Body of pancreas (tissue), 4 donors: ENCODE measurements at regions not wholly inside any gene's neighbourhood (a gene's known extent, or its start where the extent isn't known, plus 50 kb on each side); places are given as distances from the start of the nearest gene placed in this dataset.

Experiments
- ATAC-seq: fragments of 150-250 bp; one replicate; pipeline ENCODE4 v1.9.1; 2016
- DNase-seq, 4 donors: peaks; one replicate each; pipeline ENCODE4 v3.0.0-alpha.2; 2019
- H3K27ac ChIP-seq, 4 donors: fragments of 200-600 bp; sonication (generic); 1 replicate in 3 of 4; 2 replicates in 1 of 4; pipeline versions ENCODE4 v1.5.1 to v1.6.1; 2016 to 2019; ENCODE audit warnings: mild to moderate bottlenecking in 1 of 4, mixed read lengths in 1 of 4, moderate library complexity in 1 of 4
- H3K27me3 ChIP-seq, 2 donors: fragments of 200-600 bp; sonication (generic); one replicate each; pipeline ENCODE4 v1.6.0; 2016; ENCODE audit warnings: mild to moderate bottlenecking in 1 of 2
- H3K36me3 ChIP-seq, 2 donors: fragments of 200-600 bp; sonication (generic); replicated peaks in 1 of 2; 2 replicates each; pipeline ENCODE4 v1.5.1; 2016; ENCODE audit warnings: low read depth in 2 of 2; ENCODE audit not compliant: insufficient read depth in 1 of 2
- H3K4me1 ChIP-seq: fragments of 200-600 bp; sonication (generic); one replicate; pipeline ENCODE4 v1.6.0; 2016
- H3K4me3 ChIP-seq, 2 donors: fragments of 200-600 bp; sonication (generic); 1 replicate in 1 of 2; 2 replicates in 1 of 2; pipeline ENCODE4 v1.5.1; 2016 to 2019
- H3K9me3 ChIP-seq, 3 donors: fragments of 200-600 bp; sonication (generic); 1 replicate in 2 of 3; 2 replicates in 1 of 3; pipeline ENCODE4 v1.5.1; 2016
- POLR2A ChIP-seq, 3 donors: fragments of 450-650 bp; IDR thresholded peaks; one replicate each; pipeline ENCODE4 v1.6.1; 2016; ENCODE audit warnings: antibody characterized with exemption in 3 of 3, mild to moderate bottlenecking in 2 of 3
- WGBS, 2 donors: methylation state at CpG; one replicate each; pipeline ENCODE4 v1.1.5; 2017; 5-methylcytosine and 5-hydroxymethylcytosine counted together
- intact Hi-C: fragments of 100-400 bp; cut with DNase I; formaldehyde crosslinking; loops from one replicate; pipeline ENCODE4 v1.15.1; 2023
- TF ChIP-seq, protein P1 (sequence below), 7 experiments: fragments of 450-650 bp in 4 of 7; fragments of 200-600 bp in 3 of 7; sonication (generic) in 3 of 7; IDR thresholded peaks; one replicate each; pipeline ENCODE4 v1.5.1; 2016 to 2019; ENCODE audit warnings: antibody characterized with exemption in 7 of 7

DNA sequence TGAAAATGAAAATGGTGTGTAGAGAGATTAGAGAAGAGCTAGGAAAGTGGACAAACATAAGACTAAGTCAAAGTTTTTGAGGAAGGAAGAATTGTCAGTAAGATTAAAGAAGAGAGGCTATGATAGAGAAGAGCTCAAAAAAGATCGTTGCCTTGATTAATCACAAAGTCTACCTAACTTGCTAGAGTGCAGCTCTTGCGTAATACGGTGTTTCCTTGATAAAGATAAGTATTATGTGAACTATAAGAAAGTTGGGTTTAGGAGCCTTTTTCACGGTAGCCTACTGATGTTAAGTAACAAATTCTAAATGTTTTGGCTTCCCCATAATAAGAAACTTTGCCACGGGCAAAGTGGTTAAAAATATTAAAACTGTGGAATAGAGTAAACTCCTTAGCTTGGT, 226.4 kb upstream of the NRXN1 start:
- WGBS, 2 donors: 76 to 83% methylated on average over 5 of the region's 5 CpGs
- TF ChIP-seq, protein P1, sequence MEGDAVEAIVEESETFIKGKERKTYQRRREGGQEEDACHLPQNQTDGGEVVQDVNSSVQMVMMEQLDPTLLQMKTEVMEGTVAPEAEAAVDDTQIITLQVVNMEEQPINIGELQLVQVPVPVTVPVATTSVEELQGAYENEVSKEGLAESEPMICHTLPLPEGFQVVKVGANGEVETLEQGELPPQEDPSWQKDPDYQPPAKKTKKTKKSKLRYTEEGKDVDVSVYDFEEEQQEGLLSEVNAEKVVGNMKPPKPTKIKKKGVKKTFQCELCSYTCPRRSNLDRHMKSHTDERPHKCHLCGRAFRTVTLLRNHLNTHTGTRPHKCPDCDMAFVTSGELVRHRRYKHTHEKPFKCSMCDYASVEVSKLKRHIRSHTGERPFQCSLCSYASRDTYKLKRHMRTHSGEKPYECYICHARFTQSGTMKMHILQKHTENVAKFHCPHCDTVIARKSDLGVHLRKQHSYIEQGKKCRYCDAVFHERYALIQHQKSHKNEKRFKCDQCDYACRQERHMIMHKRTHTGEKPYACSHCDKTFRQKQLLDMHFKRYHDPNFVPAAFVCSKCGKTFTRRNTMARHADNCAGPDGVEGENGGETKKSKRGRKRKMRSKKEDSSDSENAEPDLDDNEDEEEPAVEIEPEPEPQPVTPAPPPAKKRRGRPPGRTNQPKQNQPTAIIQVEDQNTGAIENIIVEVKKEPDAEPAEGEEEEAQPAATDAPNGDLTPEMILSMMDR (IDR thresholded peaks at IDR 0.05): no peak
- TF ChIP-seq POLR2A (IDR thresholded peaks at IDR 0.05): no peak
- no peaks in the 10 kb centered on the region for H3K9me3 ChIP-seq
- intact Hi-C loops: no loop called here
- H3K4me3 ChIP-seq: no peak overlapping the region
- no peaks in the 10 kb centered on the region for H3K36me3 ChIP-seq
- H3K4me1 ChIP-seq: no peaks in the 10 kb centered on the region
- no peaks in the 10 kb centered on the region for H3K27me3 ChIP-seq
- DNase-seq (no peak), ATAC-seq (no peak)
- H3K27ac ChIP-seq: no peak overlapping the region

DNA sequence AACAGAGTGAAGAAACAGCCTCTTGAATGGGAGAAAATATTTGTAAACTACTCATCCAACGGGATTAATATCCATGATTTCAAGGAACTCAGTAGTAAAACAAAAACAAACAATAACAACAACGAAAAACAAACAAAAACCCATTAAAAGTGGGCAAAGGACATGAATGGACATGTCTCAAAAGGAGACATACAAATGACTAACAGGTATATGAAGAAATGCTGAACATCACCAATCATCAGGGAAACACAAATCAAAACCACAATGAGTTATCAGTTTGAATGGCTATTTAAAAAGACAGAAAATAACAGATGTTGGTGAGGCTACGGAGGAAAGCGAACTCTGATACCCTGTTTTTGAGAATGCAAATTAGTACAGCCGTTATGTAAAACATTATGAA, 224.8 kb upstream of the NRXN1 start:
- TF ChIP-seq POLR2A (IDR thresholded peaks at IDR 0.05): no peak
- TF ChIP-seq, protein P1 (IDR thresholded peaks at IDR 0.05): no peak
- H3K4me3 ChIP-seq: no peak overlapping the region
- H3K4me1 ChIP-seq: no peaks in the 10 kb centered on the region
- intact Hi-C loops: no loop called here
- ATAC-seq (no peak), DNase-seq (no peak)
- H3K27me3 ChIP-seq: no peaks in the 10 kb centered on the region
- no peaks in the 10 kb centered on the region for H3K9me3 ChIP-seq
- no peaks in the 10 kb centered on the region for H3K36me3 ChIP-seq
- WGBS, 2 donors: 74 to 81% methylated on average over 5 of the region's 5 CpGs
- H3K27ac ChIP-seq: no peak overlapping the region

DNA sequence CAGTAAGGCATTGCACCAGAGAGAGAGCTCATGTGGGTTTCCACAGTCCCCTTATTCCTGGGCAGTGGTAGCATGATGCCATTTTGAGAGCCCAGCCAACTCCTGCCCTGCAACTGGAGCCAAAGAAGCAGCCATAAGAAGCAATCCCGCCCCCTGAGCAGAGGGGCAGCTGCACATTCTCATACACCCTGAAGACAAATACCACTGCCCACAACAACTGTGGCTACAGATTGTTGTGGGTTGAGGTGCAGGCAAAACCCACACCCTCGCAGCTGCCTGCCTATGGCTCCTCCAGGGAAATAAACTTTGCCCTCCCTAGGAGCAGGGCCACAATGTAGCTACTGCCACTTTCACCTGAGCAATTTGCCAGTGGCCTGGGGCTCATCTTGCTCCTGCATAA, 219.4 kb upstream of the NRXN1 start:
- DNase-seq (no peak), ATAC-seq (no peak)
- intact Hi-C loops: no loop called here
- no peak overlapping the region for H3K27ac ChIP-seq
- H3K4me3 ChIP-seq: no peak overlapping the region
- no peaks in the 10 kb centered on the region for H3K9me3 ChIP-seq
- no peak for TF ChIP-seq POLR2A (IDR thresholded peaks at IDR 0.05)
- TF ChIP-seq, protein P1 (IDR thresholded peaks at IDR 0.05): no peak
- no peaks in the 10 kb centered on the region for H3K36me3 ChIP-seq
- 74 to 79% methylated on average over 2 of the region's 2 CpGs for WGBS, 2 donors
- H3K27me3 ChIP-seq: no peaks in the 10 kb centered on the region
- H3K4me1 ChIP-seq: no peaks in the 10 kb centered on the region

DNA sequence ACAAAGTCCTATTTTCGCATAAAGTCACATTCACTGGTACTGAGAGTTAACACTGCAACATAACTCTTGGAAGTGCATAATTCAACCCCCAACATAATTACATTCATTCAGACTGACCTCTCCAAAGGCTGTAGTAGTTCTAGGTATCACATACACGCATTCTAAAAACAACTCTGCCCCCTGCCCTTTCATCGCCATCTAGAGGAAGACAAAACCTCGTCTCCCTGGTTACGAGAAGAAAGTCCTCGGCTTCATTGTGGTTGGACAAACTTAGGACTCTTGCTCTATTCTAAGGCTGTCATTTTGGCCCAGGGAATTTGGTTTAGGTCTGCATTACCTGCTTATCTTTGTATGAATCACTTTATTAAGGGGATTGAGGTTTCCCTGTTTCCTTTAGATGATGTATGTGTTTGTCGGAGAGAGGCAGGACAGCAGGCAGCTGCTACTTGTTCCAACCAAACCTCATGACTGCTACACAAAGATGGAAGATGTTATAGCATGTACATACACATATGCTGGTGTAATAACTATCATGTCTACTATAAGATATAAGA, 215.4 kb upstream of the NRXN1 start:
- H3K9me3 ChIP-seq: no peaks in the 10 kb centered on the region
- TF ChIP-seq, protein P1 (IDR thresholded peaks at IDR 0.05): no peak
- TF ChIP-seq POLR2A (IDR thresholded peaks at IDR 0.05): no peak
- DNase-seq (no peak), ATAC-seq (no peak)
- no peak overlapping the region for H3K4me3 ChIP-seq
- H3K27ac ChIP-seq: no peak overlapping the region
- intact Hi-C loops: no loop called here
- H3K4me1 ChIP-seq: no peaks in the 10 kb centered on the region
- no peaks in the 10 kb centered on the region for H3K36me3 ChIP-seq
- WGBS, 2 donors: 67 to 82% methylated on average over 7 of the region's 7 CpGs
- no peaks in the 10 kb centered on the region for H3K27me3 ChIP-seq

DNA sequence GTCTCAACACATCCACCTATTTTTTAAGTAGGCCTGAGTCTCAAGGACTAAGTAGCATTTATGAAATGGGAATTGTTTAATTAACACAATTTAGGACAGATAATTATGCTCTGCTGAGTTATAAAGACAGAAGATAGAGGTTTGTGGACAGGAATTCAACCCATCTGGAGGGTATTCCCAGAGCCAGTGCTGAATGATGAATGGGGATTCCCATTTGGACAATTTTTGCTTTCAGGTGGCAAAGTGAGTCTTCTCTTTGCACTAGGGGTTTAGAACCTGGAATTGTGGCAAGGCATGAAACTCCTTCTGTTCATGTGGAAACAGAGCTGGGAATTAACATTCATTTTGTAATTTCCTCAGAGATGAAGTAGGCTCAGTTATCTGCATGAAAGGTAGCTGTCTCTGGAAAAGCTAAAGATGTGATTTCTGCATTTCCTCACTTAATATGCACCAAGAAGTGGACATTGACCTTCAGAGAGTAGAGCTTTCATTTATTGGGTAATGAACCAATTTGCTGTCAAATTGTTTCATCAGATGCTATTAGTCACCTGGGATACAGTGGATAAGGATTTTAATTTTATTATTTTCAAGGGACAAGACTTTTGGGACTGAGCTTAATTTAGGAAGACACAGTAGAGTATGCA, 212.1 kb upstream of the NRXN1 start:
- TF ChIP-seq, protein P1 (IDR thresholded peaks at IDR 0.05): no peak
- no peak for TF ChIP-seq POLR2A (IDR thresholded peaks at IDR 0.05)
- intact Hi-C loops: no loop called here

More for the DNA sequence above, 212.1 kb upstream of the NRXN1 start:
- DNase-seq (no peak), ATAC-seq (no peak)
- Histone ChIP-seq H3K36me3 (no peaks in the 10 kb centered on the region), H3K9me3 (no peaks in the 10 kb centered on the region), H3K27ac (no peak overlapping the region), H3K4me3 (no peak overlapping the region), H3K4me1 (no peaks in the 10 kb centered on the region), H3K27me3 (no peaks in the 10 kb centered on the region)
